Skin of body (tissue), 1 donor: ENCODE measurements at regions not wholly inside any gene's neighbourhood (a gene's known extent, or its start where the extent isn't known, plus 50 kb on each side); places are given as distances from the start of the nearest gene placed in this dataset.
A peak's percentile ranks its signal among the peaks of the same experiment; 100 is the strongest.
"Not testable (repeated sequence)": the region's sequence is repeated elsewhere in the genome, so short reads cannot be mapped to it uniquely, and the experiment has no call there.

Experiments
- DNase-seq: peaks from one replicate; lab custom pipeline; 2025; lab: John Stamatoyannopoulos, UW

GRCh38 chr6:112576423-112576822 is 229.3 kb downstream of the RFPL4B start:
- no peak for DNase-seq

GRCh38 chr6:112579601-112580000 is 232.5 kb downstream of the RFPL4B start:
- DNase-seq, result peak; percentile 43

DNA sequence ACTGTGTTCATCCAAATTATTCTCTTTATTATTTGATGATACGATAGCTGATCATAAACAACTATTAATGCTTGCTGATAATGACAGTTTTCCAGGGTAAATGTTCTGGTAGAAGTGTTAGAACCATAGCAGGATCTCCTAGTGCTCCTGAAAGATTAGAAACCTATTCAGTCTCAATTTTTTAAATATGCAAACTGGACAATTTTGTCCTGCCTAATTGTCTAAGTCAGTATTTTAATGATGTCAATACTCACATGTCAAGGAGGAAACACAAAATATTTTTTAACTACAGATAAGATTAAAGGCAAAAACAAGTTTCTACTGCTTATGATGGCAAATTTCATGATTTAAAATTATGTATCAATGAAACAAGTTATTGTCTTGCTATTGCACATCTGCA is 233.9 kb downstream of the RFPL4B start:
- DNase-seq, result no peak

- peak; percentile 47 for DNase-seq
Observed at GRCh38 chr6:112590326-112590725, 243.2 kb downstream of the RFPL4B start.

DNA sequence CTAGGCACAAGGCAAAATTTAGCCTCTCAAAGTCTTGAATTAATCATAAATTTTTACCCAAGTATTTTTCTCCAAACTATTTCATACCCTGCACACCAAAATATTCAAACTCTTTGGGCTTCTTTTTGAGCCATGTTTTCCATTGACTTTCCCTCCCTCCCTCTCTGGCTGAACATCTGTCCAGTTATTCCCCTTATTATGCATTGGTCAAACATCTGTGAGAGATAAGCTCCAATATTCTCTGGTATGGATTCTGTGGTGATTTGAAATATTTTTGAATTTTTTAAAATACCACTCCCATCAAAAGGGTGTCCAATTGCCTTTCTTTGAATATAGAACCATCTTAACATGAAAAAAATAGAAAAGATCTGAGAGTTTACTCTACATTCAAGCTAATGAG is 244.2 kb downstream of the RFPL4B start:
- peak; percentile 56 for DNase-seq

DNA sequence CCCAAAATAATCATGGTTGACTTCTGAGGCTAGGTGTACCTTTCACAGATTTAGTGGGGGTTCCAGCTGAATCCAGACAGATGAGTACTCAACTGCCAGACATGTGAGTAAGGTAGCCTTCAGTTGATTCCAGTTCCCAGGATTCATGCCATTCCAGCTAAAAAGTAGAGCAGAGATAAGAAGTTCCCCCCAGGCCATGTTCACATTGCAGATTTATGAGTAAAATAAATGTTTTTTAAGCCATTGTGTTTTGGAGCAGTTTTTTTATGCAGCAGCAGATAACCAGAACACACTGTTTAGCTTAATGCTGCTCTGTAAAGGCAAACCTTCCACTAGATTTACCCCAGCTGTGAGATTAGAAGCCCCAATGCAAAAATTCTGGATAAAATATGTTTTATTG is 245.0 kb downstream of the RFPL4B start:
- no peak for DNase-seq

GRCh38 chr6:112594886-112595594 is 247.9 kb downstream of the RFPL4B start:
- DNase-seq, result no peak

- no peak for DNase-seq
Observed at GRCh38 chr6:112595841-112596240, 248.7 kb downstream of the RFPL4B start.

DNA sequence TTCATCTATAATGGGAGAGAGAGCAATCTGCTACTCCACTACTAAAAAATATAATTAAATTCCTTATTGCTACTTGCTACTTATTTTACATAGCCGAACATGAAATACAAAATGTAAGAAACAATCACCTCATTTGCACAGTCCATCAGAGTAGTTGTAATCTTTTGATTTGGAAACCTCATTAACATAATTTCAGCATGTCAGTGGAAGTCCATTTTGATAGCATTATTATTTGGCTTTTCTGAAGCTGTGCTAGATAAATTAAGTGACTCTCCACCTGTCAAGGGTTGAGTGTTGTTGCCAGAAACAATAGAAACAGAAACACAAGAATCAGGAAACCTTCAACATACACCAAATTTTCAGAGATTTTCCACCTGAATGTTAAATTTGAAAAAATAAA is 250.0 kb downstream of the RFPL4B start:
- no peak for DNase-seq

- no peak for DNase-seq
Observed at GRCh38 chr6:112600168-112600567, 253.0 kb downstream of the RFPL4B start.

GRCh38 chr6:112603726-112604125 is 256.6 kb downstream of the RFPL4B start:
- no peak for DNase-seq

DNA sequence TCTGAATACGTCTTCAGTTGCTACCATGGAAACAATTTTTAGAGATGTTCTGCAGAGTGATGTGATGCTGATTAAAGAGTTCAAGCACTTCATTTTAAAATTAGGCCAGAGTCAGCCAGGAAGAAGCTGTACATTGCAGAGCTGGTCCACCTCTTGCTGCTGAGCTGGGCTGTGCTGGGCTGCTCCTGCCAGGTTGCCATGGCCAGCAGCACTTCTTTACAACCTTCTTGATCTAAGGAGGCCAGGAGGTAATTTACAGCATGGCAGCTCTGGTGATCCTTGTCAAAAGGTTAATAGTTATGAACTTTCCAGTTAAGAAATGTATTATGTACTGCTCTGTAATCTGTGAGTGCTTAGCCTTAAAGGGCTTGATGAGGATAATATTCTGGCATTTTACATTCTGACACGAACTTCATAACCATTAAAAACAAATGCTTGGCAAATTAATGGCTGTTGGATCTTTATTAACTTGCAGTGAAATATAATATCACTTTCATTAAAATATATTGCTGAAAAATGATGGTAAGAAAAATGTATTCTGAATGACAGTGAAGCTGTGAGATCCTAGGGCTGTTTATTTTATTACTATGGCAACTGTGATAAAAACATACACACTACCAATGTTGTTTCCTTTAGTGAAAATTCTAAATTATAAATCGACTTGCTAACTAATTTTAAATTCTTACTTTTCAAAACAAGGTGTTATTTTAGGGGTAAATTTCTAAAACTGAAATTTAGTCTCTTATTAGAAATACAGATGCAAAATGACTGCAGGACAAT is 259.7 kb downstream of the RFPL4B start:
- DNase-seq, result peak; percentile 63

DNA sequence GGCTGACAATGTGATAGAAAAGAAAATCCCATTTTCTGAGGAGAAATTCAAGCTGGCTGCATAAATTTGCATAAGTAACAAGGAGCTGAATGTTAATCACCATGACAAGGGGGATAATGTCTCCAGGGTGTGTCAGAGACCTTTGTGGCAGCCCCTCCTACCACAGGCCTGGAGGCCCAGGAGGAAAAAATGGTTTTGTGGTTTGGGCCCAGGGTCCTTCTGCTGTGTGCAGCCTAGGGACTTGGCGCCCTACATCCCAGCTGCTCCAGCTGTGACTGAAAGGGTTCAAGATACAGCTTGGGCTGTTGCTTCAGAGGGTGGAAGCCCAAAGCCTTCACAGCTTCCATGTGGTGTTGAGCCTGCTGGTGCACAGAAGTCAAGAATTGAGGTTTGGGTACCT is 261.8 kb downstream of the RFPL4B start:
- DNase-seq, result not testable (repeated sequence)

DNA sequence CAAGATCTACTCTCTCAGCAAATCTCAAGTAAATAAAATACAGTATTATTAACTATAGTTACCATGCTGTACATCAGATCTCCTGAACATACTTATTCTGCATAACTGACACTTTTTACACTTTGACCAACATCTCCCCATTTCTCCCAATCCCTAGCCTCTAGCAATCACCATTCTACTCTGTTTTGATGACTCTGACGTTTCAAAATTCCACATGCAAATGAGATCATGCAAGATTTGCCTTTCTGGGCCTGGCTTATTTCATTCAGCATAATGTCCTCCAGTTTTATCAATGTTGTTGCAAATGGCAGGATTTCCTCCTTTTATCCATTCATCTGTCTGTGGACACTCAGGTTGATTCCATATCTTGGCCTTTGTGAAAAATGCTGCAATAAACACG is 266.3 kb downstream of the RFPL4B start:
- DNase-seq, result no peak

GRCh38 chr6:112618849-112619248 is 271.7 kb downstream of the RFPL4B start:
- DNase-seq, result no peak

- no peak for DNase-seq
Observed at GRCh38 chr6:112620812-112621569, 273.9 kb downstream of the RFPL4B start.

- DNase-seq, result no peak
Observed at GRCh38 chr6:112622036-112622435, 274.9 kb downstream of the RFPL4B start.

GRCh38 chr6:112626468-112627082 is 279.4 kb downstream of the RFPL4B start:
- DNase-seq, result no peak

GRCh38 chr6:112634376-112634775 is 287.2 kb downstream of the RFPL4B start:
- no peak for DNase-seq

- no peak for DNase-seq
Observed at GRCh38 chr6:112636650-112637262, 289.6 kb downstream of the RFPL4B start.

DNA sequence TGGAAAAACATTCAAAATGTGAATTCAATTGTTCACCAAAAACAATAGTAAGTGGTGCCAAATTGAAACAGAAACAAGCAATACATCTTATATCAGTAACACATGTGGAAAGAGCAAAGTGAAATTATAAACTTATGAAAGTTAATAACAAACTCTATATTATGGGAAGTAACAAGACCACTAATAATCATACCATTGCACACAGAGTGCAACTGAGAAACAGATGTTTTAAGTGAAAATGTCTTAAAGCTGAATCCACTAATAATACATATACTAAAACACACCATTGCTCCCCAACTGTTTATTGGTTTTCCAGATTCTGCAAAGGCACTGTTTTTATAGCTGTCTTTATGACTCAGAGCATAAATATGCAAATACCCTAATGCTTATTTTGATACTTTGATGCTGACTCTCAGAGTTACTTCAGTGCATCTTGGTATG is 292.3 kb downstream of the RFPL4B start:
- DNase-seq, result peak; percentile 94
